B cell (primary cell): ENCODE measurements at regions not wholly inside any gene's neighbourhood (a gene's known extent, or its start where the extent isn't known, plus 50 kb on each side); places are given as distances from the start of the nearest gene placed in this dataset.

Experiments used
- ATAC-seq: fragments of 200-7000 bp; cut with Tn5 transposase; one replicate; pipeline ENCODE4 v1.10.0; 2021; ENCODE audit warnings: low read depth, mild to moderate bottlenecking, moderate number of reproducible peaks, moderate library complexity
- CTCF ChIA-PET: fragments of 350-600 bp; sonication (Branson Sonifier 250); formaldehyde crosslinking; loops from one replicate; lab custom pipeline; 2021; ENCODE audit warnings: antibody characterized with exemption, inconsistent platforms; lab: Charles Lee
- POLR2A ChIA-PET: fragments of 350-600 bp; sonication (Branson Sonifier 250); formaldehyde crosslinking; loops from one replicate; lab custom pipeline; 2021; ENCODE audit warnings: antibody characterized with exemption; lab: Charles Lee
- DNase-seq: peaks from one replicate; pipeline ENCODE4 v3.0.0; 2013
- H2AFZ ChIP-seq: 2 replicates; pipeline ENCODE4 v1.6.1; 2012; ENCODE audit warnings: mild to moderate bottlenecking, low read depth, low read length; ENCODE audit not compliant: insufficient read depth, poor library complexity, severe bottlenecking
- H3K27ac ChIP-seq, 2 donors: 1 replicate in 1 of 2; 2 replicates in 1 of 2; pipeline ENCODE4 v1.5.1; 2012 to 2013; ENCODE audit warnings: low read length in 2 of 2, mild to moderate bottlenecking in 2 of 2, moderate library complexity in 1 of 2
- H3K27me3 ChIP-seq, 4 experiments: fragments of 200-600 bp in 1 of 4; sonication (generic) in 1 of 4; replicated peaks in 1 of 4; 1 replicate in 2 of 4; 2 replicates in 2 of 4; pipeline versions ENCODE4 v1.6.1 to v1.7.0; 2013 to 2016; ENCODE audit warnings: low read length in 3 of 4, mild to moderate bottlenecking in 2 of 4, mixed read lengths in 1 of 4, moderate library complexity in 1 of 4; ENCODE audit not compliant: insufficient read depth in 4 of 4, control insufficient read depth in 3 of 4; ENCODE audit errors: control extremely low read depth in 1 of 4
- H3K36me3 ChIP-seq, 2 experiments: replicated peaks in 1 of 2; 1 replicate in 1 of 2; 2 replicates in 1 of 2; pipeline versions ENCODE4 v1.6.1 to v1.7.1; 2013; ENCODE audit warnings: low read length in 1 of 2; ENCODE audit not compliant: insufficient read depth in 2 of 2, control insufficient read depth in 1 of 2; ENCODE audit errors: control extremely low read depth in 1 of 2, extremely low read depth in 1 of 2
- H3K4me1 ChIP-seq, 2 donors: fragments of 200-600 bp in 1 of 2; sonication (generic) in 1 of 2; 1 replicate in 1 of 2; 2 replicates in 1 of 2; pipeline versions ENCODE4 v1.5.1 to v1.6.1; 2013 to 2017; ENCODE audit warnings: low read length in 2 of 2; ENCODE audit not compliant: control insufficient read depth in 2 of 2, insufficient read depth in 2 of 2
- H3K4me2 ChIP-seq: replicated peaks from 2 replicates; pipeline ENCODE3; 2012; ENCODE audit warnings: mild to moderate bottlenecking, low read depth, low read length; ENCODE audit not compliant: poor library complexity, severe bottlenecking
- H3K4me3 ChIP-seq, 5 experiments: fragments of 200-600 bp in 1 of 5; sonication (generic) in 1 of 5; 1 replicate in 3 of 5; 2 replicates in 2 of 5; pipeline versions ENCODE4 v1.5.1 to v1.7.0; 2011 to 2016; ENCODE audit warnings: low read length in 4 of 5, mild to moderate bottlenecking in 4 of 5, low read depth in 2 of 5, control low read depth in 1 of 5, moderate library complexity in 1 of 5; ENCODE audit not compliant: insufficient read depth in 1 of 5; ENCODE audit errors: control extremely low read depth in 1 of 5, extremely low read depth in 1 of 5
- H3K79me2 ChIP-seq: fragments of 200-600 bp; sonication (generic); one replicate; pipeline ENCODE4 v1.6.0; 2016; ENCODE audit warnings: low read length; ENCODE audit not compliant: control insufficient read depth, insufficient read depth
- H3K9ac ChIP-seq: fragments of 200-600 bp; sonication (generic); 2 replicates; pipeline ENCODE4 v1.6.1; 2017; ENCODE audit warnings: mild to moderate bottlenecking, low read length, moderate library complexity
- H3K9me3 ChIP-seq, 3 donors: one replicate each; pipeline versions ENCODE4 v1.6.1 to v1.7.1; 2013; ENCODE audit warnings: low read length in 2 of 3; ENCODE audit not compliant: control insufficient read depth in 2 of 3, insufficient read depth in 1 of 3; ENCODE audit errors: control extremely low read depth in 1 of 3
- H4K20me1 ChIP-seq: 2 replicates; pipeline ENCODE4 v1.6.0; 2012; ENCODE audit warnings: mild to moderate bottlenecking, low read length; ENCODE audit not compliant: insufficient read depth, control insufficient read depth, poor library complexity, severe bottlenecking
- H3K27ac Mint-ChIP-seq: one replicate; pipeline ENCODE4 v1.8.0; 2021; ENCODE audit warnings: mixed read lengths
- H3K27me3 Mint-ChIP-seq: one replicate; pipeline ENCODE4 v1.8.0; 2021; ENCODE audit warnings: mixed read lengths
- H3K4me1 Mint-ChIP-seq: one replicate; pipeline ENCODE4 v1.8.0; 2021; ENCODE audit warnings: mixed read lengths
- H3K4me3 Mint-ChIP-seq: one replicate; pipeline ENCODE4 v1.8.0; 2021; ENCODE audit warnings: mixed read lengths
- H3K9me3 Mint-ChIP-seq: one replicate; pipeline ENCODE4 v1.8.0; 2022; ENCODE audit warnings: mixed read lengths; ENCODE audit not compliant: insufficient read depth
- EZH2 ChIP-seq: IDR thresholded peaks from 2 replicates; pipeline ENCODE4 v1.6.1; 2012; ENCODE audit warnings: borderline replicate concordance, low read depth, mild to moderate bottlenecking, moderate library complexity, low read length; ENCODE audit not compliant: insufficient read depth, poor library complexity, severe bottlenecking
- WGBS: methylation state at CpG from one replicate; pipeline ENCODE4 v1.1.5; 2013; ENCODE audit warnings: missing lambda C conversion rate; ENCODE audit not compliant: insufficient coverage; 5-methylcytosine and 5-hydroxymethylcytosine counted together
- intact Hi-C: fragments of 100-400 bp; cut with micrococcal nuclease; formaldehyde crosslinking; loops from one replicate; pipeline ENCODE4 v1.10.0; 2022
- TF ChIP-seq, protein P1 (sequence below): fragments of 200-600 bp; IDR thresholded peaks from one replicate; pipeline ENCODE4 v1.8.0; 2022; ENCODE audit warnings: antibody characterized with exemption, mild to moderate bottlenecking

- H3K4me1 Mint-ChIP-seq, result no peaks in the 10 kb centered on the region
- H3K27ac Mint-ChIP-seq, result no peak overlapping the region
- no peaks in the 10 kb centered on the region for H3K27me3 Mint-ChIP-seq
- Histone ChIP-seq H3K9ac (no peak overlapping the region), H2AFZ (no peak overlapping the region), H3K9me3 (no peaks in the 10 kb centered on the region), H4K20me1 (no peaks in the 10 kb centered on the region), H3K4me2 (no peak overlapping the region), H3K36me3 (no peaks in the 10 kb centered on the region), H3K4me1 (no peaks in the 10 kb centered on the region), H3K4me3 (no peak overlapping the region), H3K27ac (no peak overlapping the region), H3K27me3 (no peaks in the 10 kb centered on the region), H3K79me2 (no peaks in the 10 kb centered on the region)
- TF ChIP-seq, protein P1, sequence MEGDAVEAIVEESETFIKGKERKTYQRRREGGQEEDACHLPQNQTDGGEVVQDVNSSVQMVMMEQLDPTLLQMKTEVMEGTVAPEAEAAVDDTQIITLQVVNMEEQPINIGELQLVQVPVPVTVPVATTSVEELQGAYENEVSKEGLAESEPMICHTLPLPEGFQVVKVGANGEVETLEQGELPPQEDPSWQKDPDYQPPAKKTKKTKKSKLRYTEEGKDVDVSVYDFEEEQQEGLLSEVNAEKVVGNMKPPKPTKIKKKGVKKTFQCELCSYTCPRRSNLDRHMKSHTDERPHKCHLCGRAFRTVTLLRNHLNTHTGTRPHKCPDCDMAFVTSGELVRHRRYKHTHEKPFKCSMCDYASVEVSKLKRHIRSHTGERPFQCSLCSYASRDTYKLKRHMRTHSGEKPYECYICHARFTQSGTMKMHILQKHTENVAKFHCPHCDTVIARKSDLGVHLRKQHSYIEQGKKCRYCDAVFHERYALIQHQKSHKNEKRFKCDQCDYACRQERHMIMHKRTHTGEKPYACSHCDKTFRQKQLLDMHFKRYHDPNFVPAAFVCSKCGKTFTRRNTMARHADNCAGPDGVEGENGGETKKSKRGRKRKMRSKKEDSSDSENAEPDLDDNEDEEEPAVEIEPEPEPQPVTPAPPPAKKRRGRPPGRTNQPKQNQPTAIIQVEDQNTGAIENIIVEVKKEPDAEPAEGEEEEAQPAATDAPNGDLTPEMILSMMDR, result no peak
- TF ChIP-seq EZH2, result no peak
- no peak for DNase-seq
- ChIA-PET POLR2A (no interaction called here), CTCF (no interaction called here)
- no peak for ATAC-seq
- intact Hi-C loops, result no loop called here
- H3K4me3 Mint-ChIP-seq, result no peak overlapping the region
- WGBS, result 43% methylated on average over 1 of the region's 2 CpGs
- H3K9me3 Mint-ChIP-seq, result no peaks in the 10 kb centered on the region
These were observed 81.4 kb downstream of the ATXN7L3B start for GRCh38 chr12:74619084-74619483.

- H3K27me3 ChIP-seq, result no peaks in the 10 kb centered on the region
- ChIA-PET CTCF (no interaction called here), POLR2A (no interaction called here)
- Mint-ChIP-seq H3K4me3 (no peak overlapping the region), H3K9me3 (no peaks in the 10 kb centered on the region), H3K27ac (no peak overlapping the region), H3K27me3 (no peaks in the 10 kb centered on the region), H3K4me1 (no peaks in the 10 kb centered on the region)
- H3K4me1 ChIP-seq, result no peaks in the 10 kb centered on the region
- 50% methylated on average over 1 of the region's 1 CpG for WGBS
- intact Hi-C loops, result no loop called here
- H3K4me3 ChIP-seq, result no peak overlapping the region
- DNase-seq (no peak), ATAC-seq (no peak)
- no peak overlapping the region for H3K9ac ChIP-seq
- H3K27ac ChIP-seq, result no peak overlapping the region
- H3K9me3 ChIP-seq, result no peaks in the 10 kb centered on the region
- H2AFZ ChIP-seq, result no peak overlapping the region
- no peaks in the 10 kb centered on the region for H3K79me2 ChIP-seq
- H3K36me3 ChIP-seq, result no peaks in the 10 kb centered on the region
- H4K20me1 ChIP-seq, result no peaks in the 10 kb centered on the region
- H3K4me2 ChIP-seq, result no peak overlapping the region
- TF ChIP-seq, protein P1, result no peak
- TF ChIP-seq EZH2, result no peak
These were observed 82.2 kb downstream of the ATXN7L3B start for GRCh38 chr12:74619884-74620283.
